GM21786 (cell line): ENCODE measurements at regions not wholly inside any gene's neighbourhood (a gene's known extent, or its start where the extent isn't known, plus 50 kb on each side); places are given as distances from the start of the nearest gene placed in this dataset.
"Not testable (repeated sequence)": the region's sequence is repeated elsewhere in the genome, so short reads cannot be mapped to it uniquely, and the experiment has no call there.

Experiments
- ATAC-seq: cut with Tn5 transposase; IDR thresholded peaks from one replicate; pipeline ENCODE4 v1.9.1; 2021; ENCODE audit not compliant: unreplicated experiment

DNA sequence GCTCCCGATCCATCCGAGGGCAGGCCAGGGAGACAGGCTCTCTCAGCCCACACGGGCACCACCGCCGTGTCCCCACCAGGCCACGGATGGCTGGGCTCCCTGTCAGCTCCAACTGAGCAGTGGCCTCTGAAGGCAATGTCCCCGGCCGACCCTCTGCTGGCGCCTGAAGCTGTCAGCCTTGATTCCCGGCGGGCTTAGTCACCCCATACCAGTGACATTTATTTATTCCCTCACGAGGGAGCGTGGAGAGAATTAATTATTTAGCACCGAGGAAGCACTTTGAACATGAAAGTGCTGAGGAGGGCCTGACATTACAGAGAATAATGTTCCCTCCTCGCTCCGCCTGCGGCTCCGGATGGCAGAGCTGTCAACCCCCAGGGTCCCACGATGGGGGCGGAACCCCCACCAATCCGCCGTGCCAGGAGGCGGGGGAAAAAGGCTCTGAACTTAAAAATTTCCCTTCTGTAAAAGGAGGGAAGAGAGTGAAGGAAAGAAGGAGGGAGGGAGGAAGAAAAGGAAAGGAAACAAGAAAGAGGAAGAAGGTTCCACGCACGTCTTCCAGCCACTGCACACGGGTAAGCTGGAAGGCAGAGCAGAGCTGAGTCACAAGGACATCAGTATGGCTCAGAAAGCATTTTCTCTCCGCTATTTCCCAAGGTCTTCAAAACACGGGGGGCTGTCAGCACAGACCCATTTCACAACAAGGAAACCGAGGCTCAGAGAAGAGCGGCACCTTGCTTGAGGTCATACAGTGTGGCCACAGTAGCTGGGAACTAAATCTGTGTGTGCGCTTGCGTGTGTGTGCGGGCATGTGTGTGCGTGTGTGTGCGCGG is 108.7 kb upstream of the NCOR2 start:
- ATAC-seq, result no peak

DNA sequence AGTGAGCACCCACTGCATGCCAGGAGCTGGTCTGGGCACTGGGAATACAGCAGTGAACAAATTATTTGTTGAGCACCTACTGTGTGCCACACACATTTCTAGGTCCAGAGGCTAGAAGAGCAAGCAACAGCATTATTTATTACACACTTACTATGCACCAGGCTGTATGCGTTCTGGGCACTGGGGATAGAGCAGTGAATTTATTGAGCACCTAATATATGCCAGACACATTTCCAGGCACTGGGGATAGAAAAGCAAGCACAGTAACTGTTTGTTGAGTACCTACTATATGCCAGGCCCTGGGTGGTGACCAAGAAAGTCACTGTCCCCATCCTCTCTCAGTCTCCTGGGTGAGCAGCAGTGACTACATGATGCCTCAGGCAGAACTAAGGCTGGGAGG is 107.5 kb upstream of the NCOR2 start:
- ATAC-seq, result no peak

DNA sequence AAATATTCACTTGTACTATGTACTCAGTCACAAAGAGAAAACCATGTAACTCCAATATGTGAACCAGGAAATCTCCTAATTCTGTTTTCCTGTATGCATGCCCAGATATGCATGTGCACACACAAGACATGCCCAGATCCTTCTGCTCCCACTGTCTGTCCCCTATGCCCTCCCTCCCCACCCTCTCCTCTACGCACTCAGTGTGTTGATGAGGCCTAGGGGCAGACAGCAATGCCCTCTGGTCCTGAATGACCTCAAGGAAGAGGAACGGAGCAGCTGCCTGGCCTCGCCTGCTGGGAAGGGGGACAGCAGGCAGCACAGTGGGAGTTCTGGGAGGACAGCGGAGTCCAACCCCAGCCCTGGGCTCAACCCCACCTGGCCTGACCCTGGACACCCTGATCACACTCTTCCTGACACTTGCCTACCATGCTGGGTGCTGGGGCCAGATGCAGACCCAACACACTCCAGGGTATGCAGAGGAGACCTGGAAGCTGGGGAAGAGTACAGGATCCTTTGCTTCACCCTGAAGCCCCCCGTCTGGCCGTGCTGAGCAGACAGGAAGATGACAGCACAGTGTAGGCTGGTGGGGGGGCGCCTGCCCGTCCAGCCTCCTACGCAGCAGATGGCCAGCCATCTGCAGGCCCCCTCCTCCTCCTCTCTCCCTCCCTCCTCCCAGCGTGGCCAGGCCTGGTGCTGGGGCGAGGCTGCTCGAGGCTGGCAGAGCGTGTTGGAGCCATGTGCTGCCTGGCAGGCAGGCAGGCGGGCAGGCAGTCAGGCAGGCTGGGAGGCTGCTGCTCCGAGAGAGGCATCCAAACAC is 106.6 kb upstream of the NCOR2 start:
- ATAC-seq, result no peak

DNA sequence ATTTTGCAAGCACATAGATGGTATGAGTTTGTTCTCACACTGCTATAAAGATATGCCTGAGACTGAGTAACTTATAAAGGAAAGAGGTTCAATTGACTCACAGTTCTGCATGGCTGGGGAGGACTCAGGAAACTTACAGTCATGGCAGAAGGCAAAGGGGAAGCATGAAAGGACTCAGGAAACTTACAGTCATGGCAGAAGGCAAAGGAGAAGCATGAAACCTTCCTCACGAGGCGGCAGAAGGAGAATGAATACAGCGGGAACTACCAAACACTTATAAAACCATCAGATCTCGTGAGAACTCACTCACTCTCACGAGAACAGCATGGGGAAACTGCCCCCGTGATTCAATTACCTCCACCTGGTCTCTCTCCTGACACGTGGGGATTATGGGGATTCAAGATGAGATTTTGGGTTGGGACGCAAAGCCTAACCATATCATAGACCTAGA is 101.9 kb upstream of the NCOR2 start:
- not testable (repeated sequence) for ATAC-seq

DNA sequence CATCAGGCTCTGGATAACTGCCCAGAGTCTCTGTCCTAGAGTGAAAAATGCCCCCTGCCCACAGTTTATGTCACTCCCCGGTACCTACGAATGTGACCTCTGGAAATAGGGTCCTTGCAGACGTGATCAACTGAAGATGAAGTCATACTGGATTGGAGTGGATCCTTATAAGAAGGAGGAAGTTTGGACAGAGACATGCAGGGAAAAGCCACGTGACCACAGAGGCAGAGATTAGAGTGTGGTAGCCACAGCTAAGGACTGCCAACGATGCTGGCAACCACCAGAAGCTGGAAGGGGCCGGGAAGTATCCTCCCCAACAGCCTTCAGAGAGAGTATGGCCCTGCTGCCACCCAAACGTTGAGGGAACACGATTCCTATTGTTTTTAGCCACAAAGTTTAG is 101.2 kb upstream of the NCOR2 start:
- ATAC-seq, result no peak

DNA sequence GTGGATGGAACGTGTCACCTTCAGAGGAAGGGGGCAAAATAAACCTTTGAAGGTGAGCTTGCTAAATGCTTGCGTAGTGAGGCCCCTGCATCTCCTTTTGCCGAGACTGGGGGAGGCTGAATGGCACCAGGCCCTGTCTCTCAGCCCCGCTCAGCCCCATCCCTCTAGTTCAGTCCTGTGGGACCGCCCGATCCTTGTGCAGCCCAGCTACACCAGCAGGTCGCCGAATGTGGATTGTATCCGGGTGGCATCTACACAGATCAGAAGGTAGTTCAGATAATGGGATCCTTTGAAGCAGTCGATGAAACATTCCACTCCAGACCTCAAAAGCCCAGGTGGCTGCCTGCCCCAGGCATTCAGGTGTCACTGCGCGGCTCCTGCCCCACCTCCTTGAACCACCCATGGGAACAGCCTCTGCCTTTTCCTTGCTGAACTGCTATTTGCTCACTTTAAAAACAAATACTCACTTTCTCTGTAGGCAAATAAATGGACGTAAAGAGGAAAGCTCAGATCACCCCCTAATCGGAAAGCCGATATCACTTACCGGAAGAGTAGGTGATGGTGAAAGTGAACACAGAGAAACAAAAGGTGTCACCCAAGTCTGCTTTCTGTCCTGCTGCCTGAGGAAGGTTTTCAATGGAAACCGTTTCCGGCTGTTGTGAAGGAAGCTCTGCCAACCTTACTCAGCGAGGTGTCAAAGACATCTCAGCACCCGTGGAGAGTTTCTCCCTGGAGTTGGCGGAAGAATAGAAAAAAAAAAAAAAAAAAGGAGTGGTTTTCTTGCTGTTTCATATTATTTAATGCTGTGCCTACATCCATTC is 100.3 kb upstream of the NCOR2 start:
- no peak for ATAC-seq

DNA sequence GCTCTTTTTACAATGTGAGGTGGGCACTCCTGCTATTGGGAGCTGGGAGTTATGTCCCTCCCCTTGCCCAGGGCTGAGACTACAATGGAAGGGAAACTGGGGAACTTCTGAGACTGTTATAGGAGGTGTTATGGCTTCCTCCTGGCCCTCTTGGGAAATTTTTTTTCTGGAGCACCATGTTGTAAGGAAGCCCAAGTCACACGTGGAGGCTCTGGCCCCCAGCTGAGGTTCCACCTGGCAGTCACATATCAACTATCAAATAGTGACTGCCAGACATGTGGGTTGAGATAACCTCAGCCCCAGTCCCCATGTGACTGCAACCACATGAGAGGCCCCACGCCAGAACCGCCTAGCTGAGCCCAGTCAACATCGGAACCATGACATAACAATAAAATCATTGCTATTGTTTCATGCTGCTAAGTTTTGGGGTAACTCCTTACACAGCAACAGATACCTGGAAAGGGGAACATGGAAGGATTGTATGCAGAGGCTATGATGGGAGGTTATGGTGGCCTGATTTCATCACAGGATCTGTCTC is 99.4 kb upstream of the NCOR2 start:
- ATAC-seq, result no peak

DNA sequence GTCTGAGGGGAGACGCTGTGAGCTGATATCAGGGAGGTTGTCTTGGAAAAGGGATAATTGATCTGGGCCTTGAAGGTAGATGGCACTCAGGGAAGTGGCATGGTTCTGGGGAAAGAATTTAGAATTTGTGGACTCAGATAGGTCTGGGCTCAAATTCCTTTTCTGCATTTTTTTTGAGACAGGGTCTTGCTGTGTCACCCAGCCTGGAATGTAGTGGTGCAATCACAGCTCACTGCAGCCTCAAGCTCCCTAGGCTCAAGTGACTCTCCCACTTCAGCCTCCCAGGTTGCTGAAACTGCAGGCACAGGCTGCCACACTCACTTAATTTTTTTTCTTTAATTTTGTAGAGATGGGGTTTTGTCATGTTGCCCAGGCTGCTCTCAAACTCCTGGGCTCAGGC is 98.1 kb upstream of the NCOR2 start:
- ATAC-seq, result no peak

DNA sequence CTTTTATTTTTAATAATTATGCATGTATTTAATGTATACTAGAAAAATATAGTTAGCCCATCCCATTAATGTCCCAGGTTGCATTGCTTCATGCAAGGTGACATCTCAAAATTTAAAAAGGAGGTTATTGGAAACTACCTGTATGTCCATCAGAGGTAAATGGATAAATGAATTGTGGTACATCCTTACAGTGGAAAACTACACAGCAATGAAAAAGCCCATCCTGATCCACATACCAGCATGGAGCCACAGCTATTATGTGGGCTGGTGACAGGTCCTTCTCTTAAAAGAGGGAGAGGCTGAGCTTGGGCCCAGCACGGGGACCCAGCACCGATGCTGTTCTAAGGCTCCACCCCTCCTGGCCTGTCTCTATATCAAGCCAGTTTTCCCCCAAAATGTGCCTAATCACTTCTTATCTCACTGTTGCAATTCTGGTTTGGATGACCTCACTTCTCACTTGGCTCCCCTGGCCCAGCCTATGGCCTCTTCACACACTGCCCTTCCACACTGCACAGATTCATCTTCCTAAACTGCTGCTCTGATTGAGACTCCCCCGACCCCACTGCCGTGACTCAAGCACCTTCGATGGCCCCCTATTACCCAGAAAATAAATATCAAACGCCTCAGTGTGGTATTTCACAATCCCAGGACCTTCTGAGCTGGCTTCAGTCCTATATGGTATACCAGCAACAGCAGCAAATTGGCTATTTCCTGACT is 97.1 kb upstream of the NCOR2 start:
- no peak for ATAC-seq

DNA sequence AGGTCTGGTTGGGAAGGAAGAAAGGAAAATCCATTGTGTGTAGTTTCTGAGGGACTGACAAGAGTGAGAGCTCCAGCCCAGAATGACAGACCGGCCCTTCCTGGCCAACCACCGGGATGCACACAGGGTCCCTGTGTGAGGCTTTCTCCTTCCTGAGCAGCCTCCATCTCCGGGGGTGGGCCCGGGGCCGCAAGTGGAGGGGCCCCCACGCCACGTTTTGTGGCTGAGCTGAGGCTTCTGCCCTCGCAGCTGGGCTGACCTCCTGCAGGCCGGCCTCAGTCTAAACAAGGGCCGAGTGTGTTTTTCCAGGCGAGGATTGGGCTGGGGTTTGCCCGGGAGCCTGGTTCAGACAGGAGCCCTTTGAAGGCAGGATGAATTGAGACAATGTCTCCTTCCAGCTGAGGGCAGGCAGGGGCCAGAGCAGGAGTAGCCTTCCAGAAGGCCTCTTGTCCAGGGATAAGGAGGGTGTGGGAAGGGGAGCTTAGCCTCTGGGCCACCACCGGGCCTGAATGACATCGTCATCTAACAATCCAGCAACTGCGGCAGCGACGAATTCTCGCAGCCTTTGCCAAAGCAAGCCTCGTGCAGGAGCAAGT is 96.5 kb upstream of the NCOR2 start:
- no peak for ATAC-seq

DNA sequence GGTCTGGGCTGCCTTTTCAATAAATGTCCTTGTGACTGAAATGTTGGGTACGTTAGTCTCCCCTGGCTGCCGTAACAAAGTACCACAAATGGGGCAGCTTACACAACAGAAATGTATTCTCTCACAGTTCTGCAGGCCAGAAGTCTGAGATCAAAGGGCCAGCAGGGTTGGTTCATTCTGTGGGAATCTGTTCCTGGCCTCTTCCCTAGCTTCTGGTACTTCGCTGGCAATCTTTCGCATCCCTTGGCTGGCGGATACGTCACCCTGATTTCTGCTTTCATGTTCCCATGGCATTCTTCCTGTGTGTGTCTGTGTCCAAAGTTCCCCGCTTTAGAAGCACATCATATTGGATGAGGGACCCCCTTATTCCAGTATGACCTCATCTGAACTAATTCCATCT is 95.8 kb upstream of the NCOR2 start:
- no peak for ATAC-seq

DNA sequence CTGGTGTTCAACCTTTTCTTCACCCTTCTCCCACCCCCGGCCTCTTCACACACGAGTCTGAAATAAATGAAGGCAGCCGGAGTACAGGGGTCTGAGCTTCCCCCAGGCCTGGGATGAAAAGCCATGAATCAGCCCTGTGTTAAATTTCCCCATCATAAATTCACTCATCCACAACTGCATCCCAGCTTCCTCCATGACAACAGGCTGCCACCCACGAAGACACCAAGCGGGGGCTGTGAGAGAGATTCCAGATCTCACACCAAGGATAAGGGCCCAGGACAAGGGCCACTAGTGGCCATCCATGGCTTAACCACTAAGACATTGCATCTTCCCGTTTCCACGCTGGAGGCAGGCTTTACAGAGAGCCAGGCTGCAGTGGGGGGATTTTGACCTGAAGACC is 93.9 kb upstream of the NCOR2 start:
- ATAC-seq, result no peak

DNA sequence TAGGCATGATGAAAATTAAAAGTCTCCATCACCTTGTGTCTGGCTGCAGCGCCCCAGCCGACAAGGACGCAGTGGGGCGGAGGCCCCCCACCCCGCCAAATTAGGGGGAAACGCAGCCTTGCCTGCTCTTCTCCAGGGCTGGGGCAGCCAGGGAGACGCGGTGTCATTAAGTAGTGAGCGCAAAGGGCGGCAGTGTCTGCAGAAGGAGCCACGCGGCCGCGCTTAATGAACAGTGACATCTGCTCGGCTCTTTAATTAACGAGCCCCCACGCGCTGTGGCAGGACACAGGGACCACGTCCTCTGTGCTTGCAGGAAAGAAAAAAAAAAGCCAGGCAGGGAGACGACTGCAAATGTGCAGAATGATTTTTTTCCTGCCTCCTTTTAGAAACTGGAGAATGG is 93.4 kb upstream of the NCOR2 start:
- no peak for ATAC-seq

DNA sequence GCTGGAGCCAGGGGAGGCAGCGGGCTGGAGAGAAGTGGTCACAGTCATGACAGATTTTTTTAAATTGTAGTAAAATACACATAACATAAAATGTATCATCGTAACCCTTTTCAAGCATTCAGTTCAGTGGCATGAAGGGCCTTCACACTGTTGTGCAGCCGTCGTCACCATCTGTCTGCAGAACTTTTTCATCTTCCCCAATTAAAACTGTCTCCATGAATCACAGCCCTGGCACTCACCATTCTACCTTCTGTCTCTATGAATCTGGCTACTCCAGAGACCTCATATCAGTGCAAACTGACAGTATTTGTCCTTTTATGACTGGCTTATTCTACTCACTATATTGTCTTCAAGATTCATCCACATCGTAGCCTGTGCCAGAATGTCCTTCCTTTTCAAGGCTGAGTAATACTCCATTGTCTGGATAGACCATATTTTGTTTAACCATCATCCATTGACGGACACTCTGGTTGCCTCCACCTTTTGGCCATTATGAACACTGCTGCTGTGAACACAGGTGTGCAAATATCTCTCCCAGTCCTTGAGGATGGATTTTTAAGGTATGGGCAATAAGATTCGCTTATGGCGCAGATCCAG is 91.5 kb upstream of the NCOR2 start:
- no peak for ATAC-seq

DNA sequence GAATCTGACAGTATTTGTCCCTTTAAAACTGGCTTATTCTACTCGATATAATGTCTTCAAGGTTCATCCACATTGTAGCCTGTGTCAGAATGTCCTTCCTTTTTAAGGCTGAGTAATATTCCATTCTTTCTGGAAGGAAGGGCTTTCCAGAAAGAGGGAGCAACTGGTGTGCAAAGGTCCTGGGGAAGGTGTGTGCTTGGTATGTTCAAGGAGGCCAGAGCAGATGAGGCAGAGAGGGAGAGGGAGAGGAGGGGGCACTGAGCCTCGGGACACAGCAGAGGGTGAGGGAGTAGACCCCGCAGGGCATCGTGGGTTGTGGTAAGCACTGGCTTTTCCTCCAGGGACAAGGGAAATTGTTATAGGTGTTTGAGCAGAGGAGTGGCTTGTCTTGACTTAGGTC is 90.9 kb upstream of the NCOR2 start:
- ATAC-seq, result no peak

DNA sequence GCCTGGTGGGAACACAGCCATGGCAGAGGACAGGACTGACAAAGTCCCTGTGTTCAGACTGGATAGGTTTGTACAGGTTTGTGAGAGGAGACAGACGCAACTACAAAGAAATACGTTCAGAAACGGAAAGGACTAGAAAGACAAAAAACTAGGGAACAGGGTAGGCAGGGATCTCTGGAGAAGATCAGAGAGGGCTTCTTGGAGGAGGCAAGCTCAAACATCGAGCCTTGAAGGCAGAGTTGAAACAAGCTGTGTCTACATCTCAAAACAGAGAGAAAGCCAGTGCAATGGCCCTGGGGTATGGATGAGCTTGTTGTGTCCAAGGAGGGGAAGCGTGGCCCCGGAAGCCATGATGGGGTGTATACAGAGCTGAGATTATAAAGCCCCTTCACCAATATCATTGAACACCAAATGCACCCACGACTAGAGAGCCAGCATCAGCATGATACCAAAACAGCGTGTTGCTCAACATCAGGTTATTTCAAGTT is 89.6 kb upstream of the NCOR2 start:
- ATAC-seq, result no peak

DNA sequence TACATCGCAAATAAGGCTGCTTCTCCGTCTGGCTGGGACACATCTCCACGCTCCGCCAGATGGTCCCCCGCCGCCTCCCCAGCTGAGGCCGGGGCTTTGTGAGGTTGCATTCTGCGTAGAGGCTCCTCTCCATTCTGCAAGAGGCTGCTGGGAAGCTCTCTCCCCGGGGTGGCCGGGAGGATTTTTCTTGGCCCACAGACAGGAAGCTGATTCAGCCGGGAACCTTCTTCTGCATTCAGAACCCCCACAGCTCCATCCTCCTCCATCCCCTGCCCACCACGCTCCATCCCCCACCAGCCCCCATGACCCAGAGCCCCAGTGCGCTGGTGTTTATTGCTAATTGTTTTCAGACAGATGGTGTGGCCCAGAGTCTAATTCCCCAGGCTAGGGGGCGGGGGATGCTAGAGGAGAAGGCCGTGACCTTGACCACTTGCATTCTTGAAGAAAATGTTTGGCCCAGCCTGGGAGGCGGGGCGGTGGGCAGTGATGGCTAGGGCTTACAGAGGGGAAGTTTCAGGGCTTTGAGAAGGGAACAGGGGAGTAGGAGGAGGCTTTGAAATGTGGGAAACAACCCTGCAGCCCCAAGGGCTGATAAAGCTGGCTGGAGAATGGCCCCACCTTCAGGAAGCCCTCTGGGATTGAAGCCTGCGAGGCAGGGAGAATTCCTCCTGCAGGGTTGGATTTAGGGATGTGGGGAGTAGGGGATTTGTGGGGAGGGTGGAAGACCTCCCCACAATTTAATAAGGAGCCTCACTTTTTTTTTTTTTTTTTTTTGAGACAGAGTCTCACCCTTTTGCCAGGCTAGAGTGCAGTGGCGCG is 88.5 kb upstream of the NCOR2 start:
- ATAC-seq, result no peak

DNA sequence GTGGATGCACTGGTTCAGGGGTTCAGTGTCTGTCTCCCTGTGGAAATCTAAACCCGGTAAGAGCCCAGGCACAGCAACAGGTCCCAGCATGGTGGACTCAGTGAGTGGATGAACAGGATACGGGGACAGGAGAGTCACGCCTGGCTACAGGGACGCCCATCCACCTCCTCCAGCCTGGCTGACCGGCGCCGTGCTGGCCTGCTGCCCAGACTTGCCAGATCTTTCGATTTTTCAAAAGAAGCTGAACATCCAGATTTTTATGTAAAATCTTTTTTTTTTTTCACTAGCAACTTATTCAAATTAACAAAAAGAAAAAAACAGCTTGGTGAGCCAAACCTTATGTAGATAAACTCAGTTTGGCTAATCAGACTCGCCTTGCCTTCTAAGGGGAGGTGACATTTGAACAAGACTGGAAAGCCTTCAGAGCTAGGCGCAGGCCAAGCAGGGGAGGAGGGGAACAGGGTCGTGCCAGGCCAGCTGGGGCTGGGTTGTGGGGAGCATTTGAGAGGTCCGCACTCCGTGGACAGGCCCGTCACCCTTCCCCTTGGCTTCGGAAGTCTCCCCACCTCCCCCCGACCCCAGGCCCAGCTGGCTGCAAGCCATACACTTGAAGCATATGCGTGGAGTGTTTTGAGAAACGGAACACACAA is 87.8 kb upstream of the NCOR2 start:
- no peak for ATAC-seq
